ENCODE measurements at regions not wholly inside any gene's neighbourhood (a gene's known extent, or its start where the extent isn't known, plus 50 kb on each side); places are given as distances from the start of the nearest gene placed in this dataset.
"Not testable (repeated sequence)": the region's sequence is repeated elsewhere in the genome, so short reads cannot be mapped to it uniquely, and the experiment has no call there.

DNA sequence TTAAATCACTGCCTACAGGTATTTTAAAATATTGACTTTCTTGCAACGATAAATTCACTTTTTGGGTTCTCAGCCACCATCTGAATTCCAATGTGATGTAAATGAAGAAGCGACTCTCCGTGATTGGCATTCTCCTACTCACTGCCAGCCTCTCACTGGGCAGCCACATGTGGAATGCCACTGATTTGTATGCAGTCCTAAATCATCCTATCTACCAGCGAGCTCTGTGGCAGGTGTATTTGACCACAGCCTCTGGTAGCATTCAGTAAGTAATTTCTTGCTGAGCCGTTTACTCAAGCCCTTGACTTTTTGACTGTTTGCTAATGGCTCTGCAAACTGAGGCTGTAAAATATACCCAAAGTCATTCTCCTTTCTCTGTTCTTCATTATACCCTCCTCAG, 559.0 kb upstream of the SLC10A2 start:
- no peak for DNase-seq

DNA sequence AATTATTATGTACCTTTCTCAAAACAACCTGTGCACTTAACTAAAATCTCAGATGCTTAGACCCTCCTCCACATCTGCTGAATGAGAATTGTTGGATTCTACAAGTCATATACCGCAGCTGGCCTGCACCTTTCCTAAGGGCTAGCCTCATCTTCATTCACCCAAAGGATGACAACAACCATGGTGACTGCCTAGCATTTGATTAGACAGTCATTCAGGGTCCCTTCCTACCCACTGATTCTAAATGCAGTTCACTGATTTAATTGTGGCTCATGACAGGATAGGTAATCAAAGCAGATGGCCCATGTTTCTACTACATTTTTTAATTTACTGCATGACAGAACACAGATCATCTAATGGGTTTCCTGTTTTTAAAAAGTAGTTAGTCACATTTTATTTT, 551.9 kb upstream of the SLC10A2 start:
- DNase-seq: no peak

DNA sequence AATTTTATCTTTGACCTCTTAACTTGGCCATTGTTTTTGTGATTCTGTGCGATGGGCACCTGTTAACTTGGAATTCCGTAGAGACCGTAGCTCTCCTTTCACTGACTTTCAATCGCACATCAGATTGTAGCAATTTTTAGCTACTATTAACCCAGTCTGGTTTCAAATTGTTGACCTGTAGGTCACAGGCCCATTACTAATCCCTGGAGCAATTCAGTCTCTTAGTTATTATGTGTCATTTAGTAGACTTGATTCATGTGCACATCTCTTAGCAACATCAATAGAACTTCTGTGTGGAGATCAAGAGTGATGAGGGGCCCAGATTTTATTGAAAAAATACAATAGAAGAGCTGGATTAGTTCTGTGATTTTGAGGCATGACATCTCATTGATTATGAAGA, 549.6 kb upstream of the SLC10A2 start:
- DNase-seq: no peak

DNA sequence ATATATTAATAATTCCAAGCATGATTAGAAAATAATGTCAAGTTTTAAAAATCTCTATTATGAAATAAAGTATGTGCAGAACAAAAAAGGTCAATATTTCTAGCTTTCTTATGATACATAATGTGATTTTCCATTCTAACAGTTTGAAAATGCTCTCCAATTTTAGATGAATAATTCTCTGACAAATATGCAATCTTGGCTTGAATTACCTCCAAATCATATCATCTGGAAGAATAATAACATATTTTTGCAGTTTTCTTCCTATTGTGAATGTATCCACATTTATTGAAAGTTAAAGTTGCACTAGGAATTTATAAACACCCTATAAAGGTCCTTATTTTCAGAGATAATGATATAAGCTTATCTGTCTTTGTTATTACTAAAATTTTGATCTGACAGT, 548.5 kb upstream of the SLC10A2 start:
- DNase-seq: no peak

DNA sequence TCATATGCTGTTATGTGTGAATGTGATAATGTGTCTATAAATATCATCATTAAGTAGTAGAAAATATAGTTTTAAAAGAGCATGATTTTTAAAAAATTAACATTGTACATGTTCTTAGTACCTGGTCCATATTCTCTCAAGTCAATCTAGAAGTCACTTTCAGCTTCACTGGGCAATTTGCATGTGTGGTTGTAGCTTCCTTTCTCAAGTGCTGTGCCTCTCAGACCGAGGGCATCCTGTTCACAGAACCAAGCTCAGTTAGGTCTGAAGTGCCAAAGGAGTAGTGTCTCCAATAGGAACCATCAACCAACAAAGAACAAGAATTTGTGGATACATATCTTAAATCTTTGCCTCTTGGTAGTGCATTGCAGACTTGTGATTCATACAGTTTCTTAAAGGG, 541.8 kb upstream of the SLC10A2 start:
- DNase-seq: no peak

DNA sequence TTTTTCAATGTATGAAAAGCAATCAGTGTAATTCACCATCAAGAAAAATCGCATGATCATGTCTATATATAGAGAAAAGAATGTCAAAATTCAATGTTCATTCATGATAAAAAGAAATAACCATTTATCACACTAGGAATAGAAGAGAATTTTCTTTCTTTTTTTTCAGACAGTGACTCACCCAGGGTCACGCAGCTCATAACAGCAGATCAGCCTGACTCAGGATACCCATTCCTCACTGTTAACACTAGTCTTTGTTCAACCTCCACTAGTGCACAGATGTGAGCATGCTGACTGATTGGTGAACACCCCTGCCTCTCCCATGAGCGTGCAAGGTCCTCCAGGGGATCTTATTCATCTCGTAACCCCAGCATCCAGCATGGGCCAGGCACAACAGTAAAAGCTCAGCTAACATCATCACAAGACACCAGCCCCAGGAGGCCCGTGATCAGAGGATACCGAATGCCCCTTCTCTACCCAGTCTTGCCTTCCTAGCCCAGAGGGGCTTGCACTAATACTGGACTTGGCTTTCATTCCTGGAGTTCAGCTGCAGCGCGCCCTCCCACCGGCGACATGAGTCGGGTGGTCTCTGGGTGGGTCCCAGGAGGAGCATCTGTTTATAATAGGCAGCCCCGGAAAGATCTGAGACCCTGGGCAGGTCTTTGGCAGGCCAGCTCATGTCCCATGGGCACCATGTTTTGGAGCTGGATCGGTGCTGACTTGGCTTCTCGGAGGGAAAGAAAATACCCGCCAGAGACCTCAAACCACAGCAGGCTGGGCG, 539.5 kb upstream of the SLC10A2 start:
- no peak for DNase-seq

DNA sequence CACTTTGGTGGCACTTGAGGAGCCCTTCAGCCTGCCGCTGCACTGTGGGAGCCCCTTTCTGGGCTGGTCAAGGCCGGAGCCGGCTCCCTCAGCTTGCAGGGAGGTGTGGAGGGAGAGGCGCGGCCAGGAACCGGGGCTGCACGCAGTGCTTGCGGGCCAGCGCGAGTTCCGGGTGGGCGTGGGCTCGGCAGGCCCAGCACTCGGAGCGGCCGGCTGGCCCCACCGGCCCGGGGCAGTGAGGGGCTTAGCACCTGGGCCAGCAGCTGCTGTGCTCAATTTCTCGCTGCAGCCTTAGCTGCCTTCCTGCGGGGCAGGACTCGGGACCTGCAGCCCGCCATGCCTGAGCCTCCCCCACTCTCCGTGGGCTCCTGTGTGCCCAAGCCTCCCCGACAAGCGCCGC, 533.7 kb upstream of the SLC10A2 start:
- not testable (repeated sequence) for DNase-seq

DNA sequence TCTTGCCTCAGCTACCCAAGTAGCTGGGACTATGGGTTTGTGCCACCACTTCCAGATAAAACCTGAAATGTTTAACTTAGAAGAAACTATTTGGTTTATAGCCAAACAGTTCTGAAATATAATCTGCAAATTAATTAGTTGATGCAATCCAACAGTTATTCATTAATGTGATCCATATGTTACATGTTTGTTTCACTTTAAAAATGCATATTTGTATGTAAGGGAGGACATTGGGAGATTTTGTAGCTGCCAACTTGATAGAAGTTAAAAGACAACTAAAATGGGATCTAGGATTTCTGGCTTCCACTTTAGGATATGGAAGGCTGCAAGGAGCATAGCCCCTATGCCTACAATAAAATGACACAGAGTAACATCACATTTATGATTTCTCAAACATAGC, 532.5 kb upstream of the SLC10A2 start:
- no peak for DNase-seq

DNA sequence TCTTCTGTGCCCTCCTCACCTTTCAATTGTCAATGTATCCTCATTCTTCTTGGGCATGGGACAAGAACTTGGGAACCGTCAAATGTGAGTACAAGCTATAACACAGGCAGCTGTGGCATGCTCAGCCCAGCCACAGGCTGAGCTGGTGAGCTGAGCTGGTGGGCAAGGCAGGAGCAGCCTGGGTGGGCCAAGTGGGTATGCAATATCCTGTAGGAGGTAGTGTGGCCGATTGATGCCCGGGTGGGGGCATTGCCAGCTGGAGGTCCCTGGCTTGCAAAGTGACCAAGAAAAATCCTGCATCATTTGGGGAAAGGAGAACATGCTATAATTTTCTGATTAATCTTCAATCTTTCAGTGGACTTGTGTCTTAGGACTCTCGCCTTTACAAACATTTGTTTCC, 507.2 kb upstream of the SLC10A2 start:
- DNase-seq: no peak

DNA sequence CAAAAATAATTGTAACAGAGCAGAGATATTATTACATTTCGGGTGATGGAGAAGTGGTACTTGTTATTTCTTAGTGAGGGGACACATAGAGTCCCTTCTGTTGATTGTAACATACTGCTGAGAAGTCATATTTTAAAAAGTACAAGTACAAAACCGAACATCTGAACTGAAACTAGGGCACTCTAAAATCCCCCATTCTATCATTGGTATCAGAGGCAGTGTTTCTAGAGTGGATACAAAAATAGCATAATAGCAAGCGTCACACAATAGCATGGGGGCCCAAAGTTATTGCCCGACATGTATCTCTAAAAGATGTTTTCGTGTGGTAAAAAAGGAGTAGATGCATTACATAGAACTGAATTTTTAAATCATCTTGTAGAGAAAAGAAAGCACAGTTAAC, 502.1 kb upstream of the SLC10A2 start:
- no peak for DNase-seq

DNA sequence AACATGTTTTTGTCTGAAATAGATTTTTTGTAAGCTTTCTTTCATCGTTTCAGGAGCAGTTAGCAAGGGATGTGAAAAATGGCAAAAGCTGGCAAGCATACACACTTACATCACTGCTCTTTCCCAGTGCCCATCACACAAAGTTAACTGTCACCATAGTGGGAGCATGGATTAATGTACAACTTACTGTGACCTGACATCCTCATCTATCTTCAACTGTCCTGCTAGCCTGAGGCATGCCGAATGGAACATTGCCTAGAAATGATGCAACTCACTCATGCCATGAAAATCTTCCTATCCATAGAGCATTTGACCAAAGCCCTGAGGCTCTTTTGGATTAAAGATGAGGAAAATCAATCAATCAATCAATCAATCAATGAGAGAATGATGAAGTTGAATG, 491.7 kb upstream of the SLC10A2 start:
- DNase-seq: no peak

DNA sequence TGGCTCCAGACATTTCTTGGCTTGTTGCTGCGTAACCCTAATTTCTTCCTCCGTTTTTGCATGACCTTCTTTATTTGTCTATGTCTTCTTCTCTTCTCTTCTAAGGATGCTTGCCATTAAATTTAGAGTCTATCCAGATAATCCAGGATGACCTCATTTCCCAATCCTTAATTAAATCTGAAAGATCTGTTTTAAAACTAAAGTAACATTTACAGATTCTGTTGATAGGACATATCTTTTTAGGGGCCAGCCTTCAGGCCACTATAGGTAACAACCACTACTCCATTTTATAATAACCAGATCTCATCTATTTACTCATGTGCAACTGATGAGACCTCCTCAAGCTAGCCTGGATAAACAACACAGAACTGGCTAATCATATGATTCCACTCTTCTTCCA, 490.5 kb upstream of the SLC10A2 start:
- DNase-seq: no peak

DNA sequence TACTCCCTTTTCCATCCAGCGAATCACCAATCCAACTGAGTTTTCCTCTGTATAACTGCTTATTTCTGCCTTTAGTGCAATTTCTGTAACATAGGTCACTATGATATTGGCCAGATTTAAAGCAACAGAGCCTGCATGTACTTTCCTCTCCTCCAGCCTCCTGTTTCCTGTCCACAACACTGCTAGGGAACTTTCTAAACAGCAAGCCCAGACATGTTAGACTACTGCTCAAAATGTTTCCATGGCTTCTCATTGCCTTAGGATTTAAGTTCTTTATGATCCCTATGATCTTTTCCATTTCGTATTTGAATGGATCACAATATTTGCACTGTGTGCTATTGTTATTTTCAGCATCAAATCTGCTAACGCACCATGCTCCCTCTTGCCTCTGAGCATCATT, 481.7 kb upstream of the SLC10A2 start:
- no peak for DNase-seq

DNA sequence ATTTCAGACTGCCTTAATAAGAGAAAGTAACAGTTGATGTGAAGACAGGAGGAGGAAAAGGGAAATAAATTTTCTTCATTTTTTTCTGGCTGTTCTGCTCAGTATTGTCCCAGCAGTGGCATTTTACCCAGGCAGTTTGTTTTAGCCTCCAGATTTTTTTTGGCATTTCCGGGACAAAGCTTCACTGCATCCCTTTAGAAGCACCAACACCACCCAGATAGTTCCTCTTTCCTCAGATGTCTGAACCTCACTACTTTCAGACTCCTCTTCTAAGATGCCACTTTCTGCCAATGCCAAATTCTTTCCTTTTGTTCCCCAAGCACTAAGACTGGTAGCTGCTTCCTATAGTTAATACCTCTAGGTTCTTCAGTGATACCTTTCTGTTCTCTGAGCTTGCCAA, 480.1 kb upstream of the SLC10A2 start:
- DNase-seq: no peak

DNA sequence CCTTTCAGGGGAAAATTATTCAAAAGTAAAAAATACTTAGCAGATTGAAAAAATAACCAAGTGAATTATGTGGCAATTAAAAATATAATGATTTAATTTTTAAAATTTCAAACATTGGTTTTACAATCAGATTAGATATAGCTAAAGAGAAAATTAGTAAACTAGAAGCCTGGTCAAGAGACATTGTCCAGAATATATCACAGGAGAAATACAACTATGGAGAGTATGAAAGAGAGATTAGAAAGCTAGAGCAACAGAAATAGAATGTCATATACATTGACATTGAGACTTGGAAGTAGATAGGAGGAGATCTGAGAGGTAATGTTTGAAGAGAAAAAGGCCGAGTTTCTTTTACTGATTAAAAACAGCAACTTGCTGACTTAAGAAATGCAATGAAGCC, 476.4 kb upstream of the SLC10A2 start:
- no peak for DNase-seq

DNA sequence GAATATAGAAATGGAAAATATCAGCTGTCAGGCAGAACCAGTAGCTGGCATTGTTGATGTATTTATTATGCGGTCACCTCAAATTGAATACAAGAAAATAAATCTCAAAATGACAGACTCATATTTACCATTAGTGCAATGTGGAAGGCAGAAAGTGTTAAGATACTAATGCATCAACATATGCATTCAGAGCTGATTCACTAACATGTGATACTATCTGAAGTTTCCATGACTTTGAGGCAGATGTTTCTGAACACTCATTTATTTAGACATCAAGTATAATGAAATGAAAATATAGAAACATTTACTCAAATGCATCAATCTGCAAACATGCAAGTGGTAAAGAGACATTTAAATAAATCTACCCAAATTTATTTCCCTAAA, 474.2 kb upstream of the SLC10A2 start:
- no peak for DNase-seq

DNA sequence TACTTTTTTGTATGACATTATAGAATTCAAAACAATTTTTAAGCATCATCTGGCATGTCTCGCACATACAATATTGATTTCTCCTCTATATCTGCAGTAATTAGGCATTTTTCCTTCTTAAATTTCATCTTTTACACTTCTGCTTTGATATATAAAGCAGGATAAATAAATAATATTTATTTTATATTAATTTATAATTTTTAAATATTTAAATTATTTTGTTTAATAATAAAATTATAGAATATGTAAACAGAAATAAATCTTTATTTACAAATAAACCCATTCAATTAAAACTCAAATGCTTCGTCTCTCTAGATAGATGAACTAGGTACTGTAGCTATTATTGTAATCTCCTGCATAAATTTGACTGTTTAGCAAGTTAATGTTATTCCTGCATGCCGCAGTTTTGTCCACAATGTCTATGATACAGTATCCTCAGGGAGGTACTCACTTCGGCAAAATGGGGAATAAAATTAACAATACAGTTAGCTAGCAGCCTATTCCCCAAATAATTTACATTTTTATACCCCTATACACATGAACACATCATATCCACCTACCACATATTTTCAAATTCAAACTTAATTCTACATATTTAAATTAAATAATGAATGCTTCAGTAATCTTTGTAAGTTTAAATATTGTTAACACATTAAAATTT, 473.6 kb upstream of the SLC10A2 start:
- DNase-seq: no peak

DNA sequence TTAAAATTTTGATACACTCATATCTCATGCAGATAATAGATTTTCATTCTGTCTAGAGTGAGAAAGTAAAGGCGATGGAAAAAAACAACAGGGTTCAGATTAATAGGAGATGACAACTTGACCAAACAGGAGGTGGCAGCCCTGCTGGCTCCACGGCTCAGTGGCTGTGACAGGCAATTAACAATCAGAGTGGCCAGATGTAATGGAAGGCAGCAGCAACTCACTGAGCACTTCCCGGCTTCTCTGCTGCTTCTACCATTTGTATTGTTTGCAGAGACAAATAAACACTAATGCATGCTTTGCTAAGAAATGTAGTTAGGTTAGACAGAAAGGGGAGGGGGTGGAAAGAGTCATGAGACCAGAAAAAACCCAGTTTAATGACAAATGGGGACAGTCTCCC, 473.0 kb upstream of the SLC10A2 start:
- no peak for DNase-seq

DNA sequence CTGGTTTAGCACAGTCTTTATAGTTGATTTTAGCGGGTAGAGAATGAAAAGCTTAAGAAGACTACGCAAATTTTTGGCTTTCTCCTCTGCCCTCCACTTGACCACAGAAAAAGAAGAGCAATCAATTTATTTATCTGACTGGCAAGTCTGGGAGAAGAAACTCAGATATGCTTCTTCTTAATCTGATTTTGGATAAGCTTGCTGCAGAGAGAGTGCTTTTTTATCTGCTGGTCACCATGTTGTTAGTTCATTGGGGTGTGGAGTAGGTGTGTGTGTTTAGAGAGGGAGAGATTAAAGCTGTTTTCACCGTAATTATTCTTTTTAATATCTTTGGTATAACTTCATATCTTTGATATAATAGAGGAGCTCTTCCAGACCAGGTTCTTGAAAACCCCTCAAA, 471.4 kb upstream of the SLC10A2 start:
- DNase-seq: no peak

DNA sequence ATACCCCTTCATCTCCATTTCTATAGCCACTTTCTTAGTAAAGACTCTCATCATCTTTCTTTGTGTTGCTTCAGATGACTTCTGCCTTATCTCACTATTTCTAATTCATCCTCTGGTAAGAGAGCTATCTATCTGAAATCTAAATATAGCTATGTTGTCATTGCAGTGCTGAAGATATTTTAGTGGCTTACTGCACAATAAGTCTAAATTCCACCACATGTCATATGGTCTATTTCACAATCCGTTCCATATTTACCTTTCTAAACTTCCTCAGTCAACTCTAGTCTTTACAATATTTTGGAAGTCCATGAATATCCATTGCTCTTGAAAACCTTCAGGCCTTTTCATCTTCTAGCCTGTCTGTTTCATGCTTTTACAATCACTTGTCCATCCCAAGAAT, 465.1 kb upstream of the SLC10A2 start:
- no peak for DNase-seq

DNA sequence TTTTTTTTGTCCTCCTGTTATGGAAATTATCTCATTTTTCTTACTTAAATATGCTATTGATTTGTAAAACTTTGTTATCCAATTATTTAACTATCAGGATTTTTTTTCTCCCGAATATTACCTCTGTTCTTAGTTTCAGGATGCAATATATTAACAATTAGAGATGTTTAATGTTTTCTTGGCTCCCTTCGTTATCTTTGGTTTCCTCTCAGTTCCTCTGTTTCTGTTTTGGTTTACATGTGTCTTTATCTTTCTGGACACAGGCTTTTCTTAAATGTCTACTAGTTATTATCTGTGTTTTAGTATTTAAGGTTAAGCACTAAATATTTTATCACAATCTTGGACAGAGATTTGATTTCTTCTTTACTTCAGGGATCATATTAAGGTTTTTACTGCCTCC, 462.2 kb upstream of the SLC10A2 start:
- no peak for DNase-seq

DNA sequence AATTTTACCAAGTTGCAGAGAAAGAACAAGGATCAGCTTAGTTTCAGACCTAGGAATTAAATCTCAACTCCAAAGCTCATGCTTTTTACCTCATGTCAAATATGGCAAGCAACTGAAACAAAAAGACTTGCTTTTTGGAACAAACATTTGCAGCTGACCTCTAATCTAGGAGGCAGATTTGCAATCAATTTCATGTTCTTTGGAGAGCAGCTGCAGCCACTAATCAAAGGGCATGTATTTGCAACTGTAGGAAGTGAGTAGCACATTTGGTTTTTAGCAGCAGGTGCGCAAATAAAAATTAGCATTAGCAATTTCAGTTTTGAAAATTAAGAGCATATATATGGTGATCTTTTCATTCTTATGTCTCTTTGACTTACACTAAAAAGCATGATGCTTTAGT, 459.3 kb upstream of the SLC10A2 start:
- DNase-seq: no peak

DNA sequence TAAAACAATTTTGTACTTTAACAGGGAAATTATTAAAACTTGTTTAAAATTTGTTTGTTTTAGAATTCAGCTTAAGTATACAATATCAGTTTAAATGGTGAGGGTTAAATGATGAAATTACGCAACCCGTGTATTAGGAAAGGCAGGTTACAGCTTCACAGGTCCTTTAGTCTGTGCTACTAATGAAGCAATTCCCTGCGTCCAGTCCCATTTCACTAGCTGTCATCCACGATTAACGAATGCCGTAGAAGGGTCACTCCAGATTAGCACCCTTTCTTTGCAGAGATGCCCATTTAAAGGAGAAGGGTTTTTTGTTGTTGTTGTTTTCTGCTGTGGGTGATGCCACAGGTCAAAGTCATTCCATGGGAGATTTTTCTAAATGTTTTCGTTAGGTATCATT, 457.6 kb upstream of the SLC10A2 start:
- DNase-seq: no peak

DNA sequence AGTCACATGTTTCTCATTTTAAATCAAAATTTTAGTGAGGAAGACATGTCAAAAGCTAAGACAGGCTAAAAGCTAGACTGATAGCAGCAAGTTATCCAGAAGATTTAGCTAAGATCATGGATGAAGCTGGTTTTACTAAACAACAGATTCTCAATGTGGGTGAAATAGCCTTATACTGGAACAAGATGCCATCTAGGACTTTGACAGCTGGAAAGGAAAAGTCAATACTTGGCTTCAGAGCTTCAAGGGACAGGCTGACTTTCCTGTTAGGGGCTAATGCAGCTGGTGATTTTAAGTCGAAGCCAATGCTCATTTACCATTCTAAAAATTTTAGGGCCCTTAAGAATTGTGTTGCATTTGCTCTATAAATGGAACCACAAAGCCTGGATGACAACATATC, 455.3 kb upstream of the SLC10A2 start:
- no peak for DNase-seq

DNA sequence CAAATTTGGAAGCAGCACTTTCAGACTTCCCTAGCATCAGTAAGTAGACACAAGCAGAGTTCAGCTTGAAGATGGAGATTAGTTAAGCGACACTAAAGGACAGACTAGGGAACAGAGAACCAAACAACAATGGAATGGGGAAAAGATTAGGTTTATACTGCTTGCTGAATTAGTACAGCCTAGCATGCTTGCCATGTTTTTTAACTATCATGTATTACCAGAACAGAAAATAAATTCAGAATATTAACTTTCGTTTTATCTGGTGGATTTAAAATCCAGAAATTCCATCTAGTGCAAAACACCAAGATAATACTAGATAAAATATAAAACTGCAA, 451.5 kb upstream of the SLC10A2 start:
- no peak for DNase-seq
